GM12878 (cell line): ENCODE measurements at regions not wholly inside any gene's neighbourhood (a gene's known extent, or its start where the extent isn't known, plus 50 kb on each side); places are given as distances from the start of the nearest gene placed in this dataset.

Experiments
- EGR1 ChIP-seq, 2 experiments: IDR thresholded peaks; 1 replicate in 1 of 2; 2 replicates in 1 of 2; pipeline ENCODE4 v1.6.1; 2011 to 2012; ENCODE audit warnings: low read depth in 2 of 2, low read length in 2 of 2, borderline replicate concordance in 1 of 2, mild to moderate bottlenecking in 1 of 2, moderate library complexity in 1 of 2
- POLR2AphosphoS2 ChIP-seq: IDR thresholded peaks from 2 replicates; pipeline ENCODE4 v1.6.1; 2011; ENCODE audit warnings: low read depth, mild to moderate bottlenecking, low read length, improper control_type of control experiment, moderate library complexity
- POLR2AphosphoS5 ChIP-seq: IDR thresholded peaks from 2 replicates; pipeline ENCODE4 v1.6.1; 2011; ENCODE audit warnings: mild to moderate bottlenecking, low read length, inconsistent platforms
- RAD21 ChIP-seq: IDR thresholded peaks from 2 replicates; pipeline ENCODE4 v1.6.1; 2011; ENCODE audit warnings: mild to moderate bottlenecking, low read depth, low read length, moderate library complexity; ENCODE audit not compliant: insufficient read depth
- TF ChIP-seq, protein P1 (sequence below), 3 experiments: IDR thresholded peaks in 2 of 3; conservative IDR thresholded peaks in 1 of 3; 2 replicates each; pipeline ENCODE4 v1.5.1; 2011; ENCODE audit warnings: low read depth in 3 of 3, low read length in 3 of 3, mild to moderate bottlenecking in 3 of 3, control low read depth in 2 of 3, moderate library complexity in 2 of 3, inconsistent platforms in 1 of 3, mixed read lengths in 1 of 3; ENCODE audit not compliant: control insufficient read depth in 2 of 3, insufficient read depth in 1 of 3; ENCODE audit errors: extremely low read depth in 1 of 3

DNA sequence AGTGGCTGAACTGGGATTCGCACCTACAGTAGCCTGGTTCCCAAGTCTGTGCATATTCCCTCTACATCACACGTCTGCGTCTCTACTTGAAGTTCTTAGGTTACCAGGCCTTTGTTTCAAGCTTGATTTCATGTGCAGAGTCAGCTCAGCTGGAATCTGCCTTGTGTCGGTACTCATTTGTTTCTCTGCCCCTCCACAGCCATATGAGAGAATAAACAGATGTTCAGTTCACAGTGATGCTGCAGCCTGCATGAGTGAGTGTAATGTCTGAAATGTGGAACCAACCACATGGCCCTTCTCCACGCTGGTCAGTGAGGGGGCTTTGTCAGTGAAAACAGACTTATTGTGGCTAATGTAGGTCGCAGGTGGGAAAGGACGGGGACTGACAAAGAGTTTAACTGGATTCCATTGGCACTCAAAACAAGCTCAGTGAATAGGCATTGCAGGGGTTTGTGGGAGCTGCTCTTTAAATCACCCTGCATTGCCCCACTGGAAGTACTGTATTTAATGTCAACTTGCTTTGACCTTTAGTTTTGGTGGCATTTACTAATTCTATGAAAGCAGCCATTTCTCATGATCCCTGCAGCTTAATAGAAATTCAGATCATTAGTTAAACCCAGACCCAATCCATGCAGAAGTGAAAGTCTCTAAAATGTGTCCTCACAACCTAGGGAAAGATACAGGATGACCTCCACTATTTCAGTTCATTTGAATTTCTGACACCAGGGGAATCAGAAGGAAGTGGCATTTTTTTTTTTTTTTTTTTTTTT, 136.4 kb upstream of the FAM78B start:
- TF ChIP-seq EGR1 (IDR thresholded peaks at IDR 0.05; ENCODE audit: borderline replicate concordance in 1 of 2, low read depth in 2 of 2, low read length in 2 of 2): no peak
- TF ChIP-seq RAD21: no peak
- no peak for TF ChIP-seq POLR2AphosphoS5
- TF ChIP-seq, protein P1, sequence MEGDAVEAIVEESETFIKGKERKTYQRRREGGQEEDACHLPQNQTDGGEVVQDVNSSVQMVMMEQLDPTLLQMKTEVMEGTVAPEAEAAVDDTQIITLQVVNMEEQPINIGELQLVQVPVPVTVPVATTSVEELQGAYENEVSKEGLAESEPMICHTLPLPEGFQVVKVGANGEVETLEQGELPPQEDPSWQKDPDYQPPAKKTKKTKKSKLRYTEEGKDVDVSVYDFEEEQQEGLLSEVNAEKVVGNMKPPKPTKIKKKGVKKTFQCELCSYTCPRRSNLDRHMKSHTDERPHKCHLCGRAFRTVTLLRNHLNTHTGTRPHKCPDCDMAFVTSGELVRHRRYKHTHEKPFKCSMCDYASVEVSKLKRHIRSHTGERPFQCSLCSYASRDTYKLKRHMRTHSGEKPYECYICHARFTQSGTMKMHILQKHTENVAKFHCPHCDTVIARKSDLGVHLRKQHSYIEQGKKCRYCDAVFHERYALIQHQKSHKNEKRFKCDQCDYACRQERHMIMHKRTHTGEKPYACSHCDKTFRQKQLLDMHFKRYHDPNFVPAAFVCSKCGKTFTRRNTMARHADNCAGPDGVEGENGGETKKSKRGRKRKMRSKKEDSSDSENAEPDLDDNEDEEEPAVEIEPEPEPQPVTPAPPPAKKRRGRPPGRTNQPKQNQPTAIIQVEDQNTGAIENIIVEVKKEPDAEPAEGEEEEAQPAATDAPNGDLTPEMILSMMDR (IDR thresholded peaks at IDR 0.05 in 2 of 3, conservative IDR thresholded peaks at IDR 0.05 in 1 of 3; ENCODE audit: control insufficient read depth in 2 of 3, extremely low read depth in 1 of 3, insufficient read depth in 1 of 3, low read depth in 3 of 3, low read length in 3 of 3): no peak
- TF ChIP-seq POLR2AphosphoS2: no peak
